ENCODE measurements at regions not wholly inside any gene's neighbourhood (a gene's known extent, or its start where the extent isn't known, plus 50 kb on each side); places are given as distances from the start of the nearest gene placed in this dataset.

- peak; percentile 60 for TF ChIP-seq USF1 (IDR thresholded peaks at IDR 0.05)
- no peak for TF ChIP-seq CREB1 (IDR thresholded peaks at IDR 0.05; ENCODE audit: low read depth)
- no peak for TF ChIP-seq ZBTB7A (IDR thresholded peaks at IDR 0.05; ENCODE audit: low read depth)
- no peak for TF ChIP-seq TCF12 (IDR thresholded peaks at IDR 0.05; ENCODE audit: low read depth)
These were observed 111.5 kb downstream of the LCA5 start for GRCh38 chr6:79425589-79426311.

- TF ChIP-seq FOXM1 (IDR thresholded peaks at IDR 0.05; ENCODE audit: borderline replicate concordance, low read depth): no peak
- no peak for TF ChIP-seq EP300 (IDR thresholded peaks at IDR 0.05; ENCODE audit: borderline replicate concordance)
- no peak for TF ChIP-seq NFIC (IDR thresholded peaks at IDR 0.05)
- no peak for TF ChIP-seq ZBTB7A (IDR thresholded peaks at IDR 0.05; ENCODE audit: low read depth)
- TF ChIP-seq REST (IDR thresholded peaks at IDR 0.05; ENCODE audit: low read depth): no peak
- TF ChIP-seq MAX (IDR thresholded peaks at IDR 0.05): no peak
- TF ChIP-seq YY1 (IDR thresholded peaks at IDR 0.05; ENCODE audit: low read depth): no peak
- TF ChIP-seq CREB1 (IDR thresholded peaks at IDR 0.05; ENCODE audit: low read depth): no peak
- TF ChIP-seq USF1 (IDR thresholded peaks at IDR 0.05): no peak
- no peak for TF ChIP-seq RAD21 (IDR thresholded peaks at IDR 0.05; ENCODE audit: low read depth)
- no peak for TF ChIP-seq CEBPB (IDR thresholded peaks at IDR 0.05)
- TF ChIP-seq EGR1 (IDR thresholded peaks at IDR 0.05): no peak
- TF ChIP-seq TAF1 (IDR thresholded peaks at IDR 0.05; ENCODE audit: low read depth): no peak
- TF ChIP-seq TCF12 (IDR thresholded peaks at IDR 0.05; ENCODE audit: low read depth): no peak
- no peak for TF ChIP-seq TEAD4 (IDR thresholded peaks at IDR 0.05)
These were observed 114.0 kb downstream of the LCA5 start for GRCh38 chr6:79423216-79423615.

- TF ChIP-seq REST (IDR thresholded peaks at IDR 0.05; ENCODE audit: low read depth) (no peak), MAX (IDR thresholded peaks at IDR 0.05) (no peak), EGR1 (IDR thresholded peaks at IDR 0.05) (no peak), CEBPB (IDR thresholded peaks at IDR 0.05) (no peak)
These were observed 114.6 kb downstream of the LCA5 start for GRCh38 chr6:79422666-79423065.

GRCh38 chr6:79421707-79422484, 115.3 kb downstream of the LCA5 start:
- TF ChIP-seq CEBPB (IDR thresholded peaks at IDR 0.05) (no peak), USF1 (IDR thresholded peaks at IDR 0.05) (peak; percentile 48; the same call in 1 of the 2 replicates), MAX (IDR thresholded peaks at IDR 0.05) (no peak), NFIC (IDR thresholded peaks at IDR 0.05) (peak; percentile 49; the same call in 1 of the 2 replicates)

- TF ChIP-seq YY1 (IDR thresholded peaks at IDR 0.05; ENCODE audit: low read depth): no peak
- TF ChIP-seq RAD21 (IDR thresholded peaks at IDR 0.05; ENCODE audit: low read depth): no peak
- no peak for TF ChIP-seq CEBPB (IDR thresholded peaks at IDR 0.05)
- no peak for TF ChIP-seq TEAD4 (IDR thresholded peaks at IDR 0.05)
- no peak for TF ChIP-seq NFIC (IDR thresholded peaks at IDR 0.05)
- TF ChIP-seq CREB1 (IDR thresholded peaks at IDR 0.05; ENCODE audit: low read depth): no peak
These were observed 116.2 kb downstream of the LCA5 start for GRCh38 chr6:79421001-79421411.

- no peak for TF ChIP-seq EGR1 (IDR thresholded peaks at IDR 0.05)
- TF ChIP-seq USF1 (IDR thresholded peaks at IDR 0.05): peak; percentile 93
- TF ChIP-seq TEAD4 (IDR thresholded peaks at IDR 0.05): no peak
- no peak for TF ChIP-seq ZBTB7A (IDR thresholded peaks at IDR 0.05; ENCODE audit: low read depth)
These were observed 117.2 kb downstream of the LCA5 start for GRCh38 chr6:79420054-79420453.
